Colonic mucosa (tissue), 4 donors: ENCODE measurements at regions not wholly inside any gene's neighbourhood (a gene's known extent, or its start where the extent isn't known, plus 50 kb on each side); places are given as distances from the start of the nearest gene placed in this dataset.

Experiments
- DNase-seq: peaks from one replicate; pipeline ENCODE4 v3.0.0-alpha.2; 2020
- H3K27ac ChIP-seq: fragments of 200-600 bp; one replicate; pipeline ENCODE4 v1.8.0; 2021
- H3K27me3 ChIP-seq: fragments of 200-600 bp; one replicate; pipeline ENCODE4 v1.8.0; 2021
- H3K36me3 ChIP-seq: fragments of 200-600 bp; one replicate; pipeline ENCODE4 v1.8.0; 2021
- H3K4me1 ChIP-seq: fragments of 200-600 bp; one replicate; pipeline ENCODE4 v1.8.0; 2021; ENCODE audit warnings: mild to moderate bottlenecking
- H3K4me3 ChIP-seq: fragments of 200-600 bp; one replicate; pipeline ENCODE4 v1.8.0; 2021
- H3K9ac ChIP-seq, 2 donors: one replicate each; pipeline ENCODE4 v1.7.0; 2013; ENCODE audit warnings: control low read depth in 2 of 2, low read depth in 2 of 2, low read length in 2 of 2
- H3K9me3 ChIP-seq: fragments of 200-600 bp; one replicate; pipeline ENCODE4 v1.8.0; 2021
- CTCF ChIP-seq: fragments of 200-600 bp; IDR thresholded peaks from one replicate; pipeline ENCODE4 v1.8.0; 2022; ENCODE audit warnings: antibody characterized with exemption, mild to moderate bottlenecking
- intact Hi-C: fragments of 100-400 bp; cut with DNase I; formaldehyde crosslinking; loops from one replicate; pipeline ENCODE4 v1.14.1; 2022
- donor health status: healthy.
- donor health status: DM: no; HTN: no; CAD: no.
- donor health status: DM: no; HTN: no; CAD: no.

- peak; percentile 45 for DNase-seq
- H3K27me3 ChIP-seq = no peaks in the 10 kb centered on the region
- no peaks in the 10 kb centered on the region for H3K9me3 ChIP-seq
- no peak overlapping the region for H3K27ac ChIP-seq
- H3K36me3 ChIP-seq = no peaks in the 10 kb centered on the region
- no peak overlapping the region for H3K4me3 ChIP-seq
- no peaks in the 10 kb centered on the region for H3K4me1 ChIP-seq
- no peak overlapping the region for H3K9ac ChIP-seq
- TF ChIP-seq CTCF = no peak
- intact Hi-C loops = loop anchor here (10.0 kb wide), 1 partner anchor 973 kb away; no protein-coding TSS in a partner anchor
Observed at GRCh38 chr12:38132139-38132538, 184.4 kb upstream of the ALG10B start.

GRCh38 chr12:38137287-38137686 lies 179.3 kb upstream of the ALG10B start:
- no peaks in the 10 kb centered on the region for H3K27me3 ChIP-seq
- no peaks in the 10 kb centered on the region for H3K9me3 ChIP-seq
- no peak for TF ChIP-seq CTCF
- H3K4me1 ChIP-seq = peaks cover 4% of the 10 kb centered on the region
- intact Hi-C loops = loop anchor here (5.0 to 10.0 kb wide), 2 partner anchors 180 to 968 kb away; partner anchors contain the start of gene ALG10B
- no peaks in the 10 kb centered on the region for H3K36me3 ChIP-seq
- H3K27ac ChIP-seq = no peak overlapping the region
- no peak overlapping the region for H3K9ac ChIP-seq
- H3K4me3 ChIP-seq = no peak overlapping the region
- DNase-seq = no peak

GRCh38 chr12:38137716-38138115 lies 178.9 kb upstream of the ALG10B start:
- no peak for DNase-seq
- intact Hi-C loops = loop anchor here (5.0 to 10.0 kb wide), 2 partner anchors 180 to 967 kb away; partner anchors contain the start of gene ALG10B
- no peak overlapping the region for H3K4me3 ChIP-seq

GRCh38 chr12:38138225-38139221 lies 178.1 kb upstream of the ALG10B start:
- H3K4me1 ChIP-seq = peaks cover 4% of the 10 kb centered on the region
- no peaks in the 10 kb centered on the region for H3K9me3 ChIP-seq
- DNase-seq = peak; percentile 79
- H3K9ac ChIP-seq = peak overlapping the region in 1 of 2 donors; percentile 21
- intact Hi-C loops = loop anchor here (5.0 to 10.0 kb wide), 2 partner anchors 179 to 966 kb away; partner anchors contain the start of gene ALG10B
- peak overlapping the region; percentile 37 for H3K4me3 ChIP-seq
- peak; percentile 97 for TF ChIP-seq CTCF
- no peaks in the 10 kb centered on the region for H3K36me3 ChIP-seq
- H3K27me3 ChIP-seq = no peaks in the 10 kb centered on the region
- H3K27ac ChIP-seq = no peak overlapping the region

More at GRCh38 chr12:38137716-38138115, 178.9 kb upstream of the ALG10B start:
- H3K4me1 ChIP-seq = peaks cover 4% of the 10 kb centered on the region
- H3K27ac ChIP-seq = no peak overlapping the region
- no peaks in the 10 kb centered on the region for H3K36me3 ChIP-seq
- H3K9ac ChIP-seq = no peak overlapping the region
- no peaks in the 10 kb centered on the region for H3K9me3 ChIP-seq
- H3K27me3 ChIP-seq = no peaks in the 10 kb centered on the region
- TF ChIP-seq CTCF = no peak

GRCh38 chr12:38139456-38139855 lies 177.1 kb upstream of the ALG10B start:
- Histone ChIP-seq H3K9ac (no peak overlapping the region), H3K4me3 (no peak overlapping the region), H3K27ac (no peak overlapping the region), H3K36me3 (no peaks in the 10 kb centered on the region), H3K9me3 (no peaks in the 10 kb centered on the region), H3K4me1 (peaks cover 4% of the 10 kb centered on the region), H3K27me3 (no peaks in the 10 kb centered on the region)
- TF ChIP-seq CTCF = no peak
- intact Hi-C loops = loop anchor here (5.0 to 10.0 kb wide), 2 partner anchors 178 to 965 kb away; partner anchors contain the start of gene ALG10B
- DNase-seq = no peak
